MCF 10A (cell line): ENCODE measurements at regions not wholly inside any gene's neighbourhood (a gene's known extent, or its start where the extent isn't known, plus 50 kb on each side); places are given as distances from the start of the nearest gene placed in this dataset.

Experiments used
- BruUV-seq: library from RNA; stranded (reverse); fragments of 400-500 nt; replicated peaks from 2 replicates; lab custom pipeline; 2021; lab: Mats Ljungman, UMichigan
- CTCF ChIA-PET: fragments of 300-600 bp; sonication (Branson Sonifier 250); formaldehyde crosslinking; extraction: SDS; loops from one replicate; lab custom pipeline; 2021; ENCODE audit warnings: antibody characterized with exemption, inconsistent platforms; lab: Yijun Ruan, JAX
- POLR2A ChIA-PET: fragments of 300-600, 350-650 bp; sonication (Branson Sonifier 250); formaldehyde crosslinking; extraction: SDS; loops from one replicate; lab custom pipeline; 2020; ENCODE audit warnings: antibody characterized with exemption, inconsistent platforms; lab: Yijun Ruan, JAX
- DNase-seq: peaks from one replicate; pipeline ENCODE4 v3.0.0-alpha.2; 2018; ENCODE audit not compliant: unreplicated experiment
- H3K27ac Mint-ChIP-seq: one replicate; pipeline ENCODE4 v1.8.0; 2022; ENCODE audit warnings: mild to moderate bottlenecking, low read depth, mixed read lengths; ENCODE audit not compliant: unreplicated experiment
- H3K27me3 Mint-ChIP-seq: one replicate; pipeline ENCODE4 v1.8.0; 2022; ENCODE audit warnings: mixed read lengths; ENCODE audit not compliant: insufficient read depth, unreplicated experiment
- H3K36me3 Mint-ChIP-seq: one replicate; pipeline ENCODE4 v1.8.0; 2022; ENCODE audit warnings: mild to moderate bottlenecking, moderate library complexity, mixed read lengths; ENCODE audit not compliant: insufficient read depth, unreplicated experiment
- H3K4me1 Mint-ChIP-seq: one replicate; pipeline ENCODE4 v1.8.0; 2022; ENCODE audit warnings: mixed read lengths; ENCODE audit not compliant: insufficient read depth, unreplicated experiment
- H3K4me3 Mint-ChIP-seq: one replicate; pipeline ENCODE4 v1.8.0; 2022; ENCODE audit warnings: mild to moderate bottlenecking, moderate library complexity, mixed read lengths; ENCODE audit not compliant: unreplicated experiment
- H3K9me3 Mint-ChIP-seq: one replicate; pipeline ENCODE4 v1.8.0; 2022; ENCODE audit warnings: mixed read lengths; ENCODE audit not compliant: unreplicated experiment
- CTCF ChIP-seq: fragments of 200-600 bp; IDR thresholded peaks from one replicate; pipeline ENCODE4 v1.8.0; 2022; ENCODE audit warnings: antibody characterized with exemption, mild to moderate bottlenecking; ENCODE audit not compliant: unreplicated experiment
- intact Hi-C: fragments of 100-400 bp; cut with micrococcal nuclease; formaldehyde crosslinking; loops from 2 replicates; pipeline ENCODE4 v1.14.1; 2022

DNA sequence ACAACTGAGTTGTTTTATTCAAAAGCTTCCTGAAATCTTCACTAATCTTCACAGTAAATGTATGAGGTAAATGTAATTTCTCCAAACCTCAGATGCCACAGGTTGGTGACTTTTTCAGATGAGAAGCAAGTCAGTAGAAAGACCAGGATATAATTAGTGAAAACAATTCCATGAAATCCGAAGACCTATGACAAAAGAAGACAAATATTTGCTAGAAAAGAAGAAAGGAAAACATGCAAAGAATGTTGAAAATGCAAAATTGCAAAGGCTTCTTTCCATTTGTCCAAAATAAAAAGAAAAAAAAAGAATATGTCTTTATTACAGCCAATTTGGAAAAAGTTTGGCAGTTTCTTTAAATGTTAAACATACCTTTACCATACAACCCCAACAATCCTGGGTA, 88.3 kb upstream of the MYRIP start:
- no peak for TF ChIP-seq CTCF
- Mint-ChIP-seq H3K4me1 (no peaks in the 10 kb centered on the region), H3K9me3 (peaks cover under 1% of the 10 kb centered on the region), H3K4me3 (no peak overlapping the region), H3K27ac (no peak overlapping the region), H3K36me3 (no peaks in the 10 kb centered on the region), H3K27me3 (no peaks in the 10 kb centered on the region)
- no peak for DNase-seq
- ChIA-PET POLR2A (no interaction called here), CTCF (interaction anchor here (6.2 kb wide), 1 partner anchor 458 kb away, joined by 54 read pairs; no protein-coding TSS in a partner anchor)
- intact Hi-C loops: no loop called here
- no TSS peak for BruUV-seq

GRCh38 chr3:39724233-39724846, 85.1 kb upstream of the MYRIP start:
- Mint-ChIP-seq H3K4me3 (no peak overlapping the region), H3K27me3 (no peaks in the 10 kb centered on the region), H3K27ac (no peak overlapping the region), H3K36me3 (no peaks in the 10 kb centered on the region), H3K4me1 (no peaks in the 10 kb centered on the region), H3K9me3 (no peaks in the 10 kb centered on the region)
- CTCF ChIA-PET: interaction anchor here (0.6 to 6.2 kb wide), 13 partner anchors 17 to 591 kb away, joined by 3 to 54 read pairs (median 3); no protein-coding TSS in a partner anchor
- no peak for DNase-seq
- intact Hi-C loops: loop anchor here (1.0 to 2.0 kb wide), 2 partner anchors 266 to 454 kb away; no protein-coding TSS in a partner anchor
- peak; percentile 17 for TF ChIP-seq CTCF
- no TSS peak for BruUV-seq
- POLR2A ChIA-PET: interaction anchor here (1.3 kb wide), 1 partner anchor 9 kb away, joined by 3 read pairs; no protein-coding TSS in a partner anchor

- Mint-ChIP-seq H3K4me3 (no peak overlapping the region), H3K27me3 (no peaks in the 10 kb centered on the region), H3K9me3 (no peaks in the 10 kb centered on the region), H3K27ac (no peak overlapping the region), H3K4me1 (no peaks in the 10 kb centered on the region), H3K36me3 (no peaks in the 10 kb centered on the region)
- ChIA-PET POLR2A (interaction anchor here (1.3 kb wide), 1 partner anchor 8 kb away, joined by 3 read pairs; no protein-coding TSS in a partner anchor), CTCF (interaction anchor here (0.6 to 6.2 kb wide), 7 partner anchors 10 to 592 kb away, joined by 3 to 54 read pairs (median 3); no protein-coding TSS in a partner anchor)
- no peak for TF ChIP-seq CTCF
- DNase-seq: no peak
- intact Hi-C loops: loop anchor here (2.0 kb wide), 1 partner anchor 453 kb away; no protein-coding TSS in a partner anchor
- BruUV-seq: no TSS peak
These were observed 84.1 kb upstream of the MYRIP start for GRCh38 chr3:39725321-39725720.

- Mint-ChIP-seq H3K9me3 (no peaks in the 10 kb centered on the region), H3K4me3 (no peak overlapping the region), H3K27me3 (no peaks in the 10 kb centered on the region), H3K4me1 (no peaks in the 10 kb centered on the region), H3K27ac (no peak overlapping the region), H3K36me3 (no peaks in the 10 kb centered on the region)
- TF ChIP-seq CTCF: no peak
- BruUV-seq: no TSS peak
- POLR2A ChIA-PET: no interaction called here
- DNase-seq: peak; percentile 9
- intact Hi-C loops: no loop called here
- CTCF ChIA-PET: interaction anchor here (0.5 to 6.2 kb wide), 3 partner anchors 51 to 593 kb away, joined by 3 to 54 read pairs (median 4); no protein-coding TSS in a partner anchor
These were observed 82.0 kb upstream of the MYRIP start for GRCh38 chr3:39727415-39727814.
